ENCODE measurements at regions not wholly inside any gene's neighbourhood (a gene's known extent, or its start where the extent isn't known, plus 50 kb on each side); places are given as distances from the start of the nearest gene placed in this dataset.

- TF ChIP-seq POLR2AphosphoS5 (IDR thresholded peaks at IDR 0.05) (no peak), POLR2A (IDR thresholded peaks at IDR 0.05) (no peak), CTCF (IDR thresholded peaks at IDR 0.05) (no peak), EP300 (IDR thresholded peaks at IDR 0.05) (no peak)
- H3K36me3 ChIP-seq: no peaks in the 10 kb centered on the region
- intact Hi-C loops (cut with DNase I; ENCODE audit: low total_unique reads): no loop called here
These were observed 412.0 kb upstream of the ATP2B1 start for GRCh38 chr12:90120627-90121026.

GRCh38 chr12:90112666-90113065 lies 404.0 kb upstream of the ATP2B1 start:
- H3K4me1 ChIP-seq: no peaks in the 10 kb centered on the region
- H3K27ac ChIP-seq: no peak overlapping the region
- no peak for DNase-seq
- intact Hi-C loops (cut with DNase I; ENCODE audit: low total_unique reads): no loop called here
- H3K9me3 ChIP-seq: peaks cover 0 to 1% (median 0%) of the 10 kb centered on the region in 4 donors
- H3K36me3 ChIP-seq: no peaks in the 10 kb centered on the region
- TF ChIP-seq CTCF (IDR thresholded peaks at IDR 0.05) (no peak), POLR2AphosphoS5 (IDR thresholded peaks at IDR 0.05) (no peak), POLR2A (IDR thresholded peaks at IDR 0.05) (no peak), EP300 (IDR thresholded peaks at IDR 0.05) (no peak)
- WGBS, 5 donors: 82 to 95% (median 85%) methylated on average over 1 of the region's 1 CpG
- no peaks in the 10 kb centered on the region for H3K27me3 ChIP-seq
- no peak overlapping the region for H3K4me3 ChIP-seq

More at GRCh38 chr12:90120627-90121026, 412.0 kb upstream of the ATP2B1 start:
- H3K27ac ChIP-seq: no peak overlapping the region
- no peaks in the 10 kb centered on the region for H3K27me3 ChIP-seq
- no peak for DNase-seq
- H3K4me3 ChIP-seq: no peak overlapping the region
- H3K9me3 ChIP-seq: peaks cover 0 to 40% (median 24%) of the 10 kb centered on the region in 4 donors
- H3K4me1 ChIP-seq: no peaks in the 10 kb centered on the region

GRCh38 chr12:90111791-90112580 lies 403.3 kb upstream of the ATP2B1 start:
- Histone ChIP-seq H3K27me3 (no peaks in the 10 kb centered on the region), H3K27ac (no peak overlapping the region), H3K4me3 (no peak overlapping the region), H3K4me1 (no peaks in the 10 kb centered on the region), H3K9me3 (no peaks in the 10 kb centered on the region), H3K36me3 (no peaks in the 10 kb centered on the region)
- DNase-seq: peak in 1 of 2 donors; percentile 8
- intact Hi-C loops (cut with DNase I; ENCODE audit: low total_unique reads): no loop called here
- TF ChIP-seq POLR2A (IDR thresholded peaks at IDR 0.05) (no peak), CTCF (IDR thresholded peaks at IDR 0.05) (no peak), POLR2AphosphoS5 (IDR thresholded peaks at IDR 0.05) (no peak), EP300 (IDR thresholded peaks at IDR 0.05) (no peak)
- 69 to 76% (median 71%) methylated on average over 10 of the region's 10 CpGs for WGBS, 5 donors

- TF ChIP-seq POLR2AphosphoS5 (IDR thresholded peaks at IDR 0.05) (no peak), POLR2A (IDR thresholded peaks at IDR 0.05) (no peak), CTCF (IDR thresholded peaks at IDR 0.05) (no peak), EP300 (IDR thresholded peaks at IDR 0.05) (no peak)
- H3K9me3 ChIP-seq: no peaks in the 10 kb centered on the region
- H3K4me1 ChIP-seq: no peaks in the 10 kb centered on the region
- no peaks in the 10 kb centered on the region for H3K27me3 ChIP-seq
- H3K27ac ChIP-seq: no peak overlapping the region
- H3K36me3 ChIP-seq: no peaks in the 10 kb centered on the region
- intact Hi-C loops (cut with DNase I; ENCODE audit: low total_unique reads): loop anchor here (10.0 kb wide), 1 partner anchor 562 kb away; no protein-coding TSS in a partner anchor
- H3K4me3 ChIP-seq: no peak overlapping the region
- 88 to 98% (median 95%) methylated on average over 3 of the region's 3 CpGs for WGBS, 5 donors
- DNase-seq: no peak
These were observed 397.9 kb upstream of the ATP2B1 start for GRCh38 chr12:90106568-90106967.

Data from stomach (tissue), 8 donors.